ENCODE measurements at regions not wholly inside any gene's neighbourhood (a gene's known extent, or its start where the extent isn't known, plus 50 kb on each side); places are given as distances from the start of the nearest gene placed in this dataset.

- no peak for TF ChIP-seq NONO (IDR thresholded peaks at IDR 0.05)
- TF ChIP-seq NONO (CRISPR knock-in tag; conservative IDR thresholded peaks at IDR 0.05), result peak; percentile 67; the same call in 1 of the 2 replicates
- TF ChIP-seq, protein P1, sequence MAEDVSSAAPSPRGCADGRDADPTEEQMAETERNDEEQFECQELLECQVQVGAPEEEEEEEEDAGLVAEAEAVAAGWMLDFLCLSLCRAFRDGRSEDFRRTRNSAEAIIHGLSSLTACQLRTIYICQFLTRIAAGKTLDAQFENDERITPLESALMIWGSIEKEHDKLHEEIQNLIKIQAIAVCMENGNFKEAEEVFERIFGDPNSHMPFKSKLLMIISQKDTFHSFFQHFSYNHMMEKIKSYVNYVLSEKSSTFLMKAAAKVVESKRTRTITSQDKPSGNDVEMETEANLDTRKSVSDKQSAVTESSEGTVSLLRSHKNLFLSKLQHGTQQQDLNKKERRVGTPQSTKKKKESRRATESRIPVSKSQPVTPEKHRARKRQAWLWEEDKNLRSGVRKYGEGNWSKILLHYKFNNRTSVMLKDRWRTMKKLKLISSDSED (CRISPR knock-in tag; IDR thresholded peaks at IDR 0.05), result no peak
- TF ChIP-seq ZNF460 (CRISPR knock-in tag; IDR thresholded peaks at IDR 0.05; ENCODE audit: borderline replicate concordance), result no peak
- TF ChIP-seq NRL (CRISPR knock-in tag; IDR thresholded peaks at IDR 0.05; ENCODE audit: borderline replicate concordance), result peak; percentile 76; the same call in 1 of the 2 replicates
- TF ChIP-seq KDM1A (CRISPR knock-in tag; IDR thresholded peaks at IDR 0.05), result 0 out of 2 replicates have a peak, but pooled peaks have one; percentile 44
- TF ChIP-seq ZNF713 (CRISPR knock-in tag; IDR thresholded peaks at IDR 0.05), result peak; percentile 88; the same call in 1 of the 2 replicates
- no peak for TF ChIP-seq ZNF567 (CRISPR knock-in tag; IDR thresholded peaks at IDR 0.05; ENCODE audit: borderline replicate concordance)
- TF ChIP-seq NCOA5 (CRISPR knock-in tag; IDR thresholded peaks at IDR 0.05), result no peak
- no peak for TF ChIP-seq ADNP (CRISPR knock-in tag; IDR thresholded peaks at IDR 0.05)
- TF ChIP-seq BORCS8-MEF2B (CRISPR knock-in tag; IDR thresholded peaks at IDR 0.05), result no peak
- peak; percentile 70; the same call in 1 of the 2 replicates for TF ChIP-seq ZNF839 (CRISPR knock-in tag; IDR thresholded peaks at IDR 0.05; ENCODE audit: borderline replicate concordance)
- TF ChIP-seq GTF3A (CRISPR knock-in tag; conservative IDR thresholded peaks at IDR 0.05), result no peak
- TF ChIP-seq RFX1 (IDR thresholded peaks at IDR 0.05), result no peak
- no peak for TF ChIP-seq GZF1 (CRISPR knock-in tag; IDR thresholded peaks at IDR 0.05)
- 0 out of 2 replicates have a peak, but pooled peaks have one; percentile 35 for TF ChIP-seq KDM3A (CRISPR knock-in tag; IDR thresholded peaks at IDR 0.05; ENCODE audit: low read depth)
- TF ChIP-seq ZNF251 (CRISPR knock-in tag; IDR thresholded peaks at IDR 0.05), result no peak
- peak; percentile 89 for TF ChIP-seq PATZ1 (CRISPR knock-in tag; IDR thresholded peaks at IDR 0.05)
- TF ChIP-seq RARA (CRISPR knock-in tag; IDR thresholded peaks at IDR 0.05), result no peak
- TF ChIP-seq, protein P2, sequence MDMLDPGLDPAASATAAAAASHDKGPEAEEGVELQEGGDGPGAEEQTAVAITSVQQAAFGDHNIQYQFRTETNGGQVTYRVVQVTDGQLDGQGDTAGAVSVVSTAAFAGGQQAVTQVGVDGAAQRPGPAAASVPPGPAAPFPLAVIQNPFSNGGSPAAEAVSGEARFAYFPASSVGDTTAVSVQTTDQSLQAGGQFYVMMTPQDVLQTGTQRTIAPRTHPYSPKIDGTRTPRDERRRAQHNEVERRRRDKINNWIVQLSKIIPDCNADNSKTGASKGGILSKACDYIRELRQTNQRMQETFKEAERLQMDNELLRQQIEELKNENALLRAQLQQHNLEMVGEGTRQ (IDR thresholded peaks at IDR 0.05; ENCODE audit: low read depth, low read length), result no peak
- TF ChIP-seq, protein P2 (CRISPR knock-in tag; IDR thresholded peaks at IDR 0.05; ENCODE audit: borderline replicate concordance), result no peak
These were observed 51.2 kb upstream of the GGTA1 start (continued) for GRCh38 chr9:121550569-121551512.
